ENCODE measurements at regions not wholly inside any gene's neighbourhood (a gene's known extent, or its start where the extent isn't known, plus 50 kb on each side); places are given as distances from the start of the nearest gene placed in this dataset.

GRCh38 chr2:220315098-220315823 is 687.8 kb downstream of the SLC4A3 start:
- Mint-ChIP-seq H3K27me3 (no peaks in the 10 kb centered on the region), H3K27ac (no peak overlapping the region), H3K9me3 (peaks cover 26% of the 10 kb centered on the region), H3K36me3 (ENCODE audit: low read depth) (no peaks in the 10 kb centered on the region), H3K4me1 (ENCODE audit: low read depth) (no peaks in the 10 kb centered on the region), H3K4me3 (no peak overlapping the region)
- intact Hi-C loops (cut with micrococcal nuclease), result no loop called here

DNA sequence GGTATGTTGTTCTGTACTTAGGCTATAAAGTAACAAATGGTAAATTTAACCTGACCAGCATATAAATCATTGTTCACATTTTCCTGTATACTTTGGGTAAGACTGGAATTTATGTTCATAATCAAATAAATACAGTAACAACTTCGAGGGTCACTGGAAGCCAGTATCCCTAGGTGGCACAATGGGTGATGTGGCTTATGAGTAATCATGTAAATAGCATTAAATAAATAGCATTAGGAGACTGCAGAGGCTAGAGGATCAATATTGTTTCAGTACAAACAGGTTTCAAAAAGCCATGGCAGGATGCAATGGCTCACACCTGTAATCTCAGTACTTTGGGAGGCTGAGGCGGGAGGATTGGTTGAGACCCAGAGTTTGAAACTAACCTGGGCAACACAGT is 690.6 kb downstream of the SLC4A3 start:
- no peaks in the 10 kb centered on the region for H3K27me3 Mint-ChIP-seq
- intact Hi-C loops (cut with micrococcal nuclease), result no loop called here
- H3K36me3 Mint-ChIP-seq (ENCODE audit: low read depth), result no peaks in the 10 kb centered on the region
- H3K4me3 Mint-ChIP-seq, result no peak overlapping the region
- no peaks in the 10 kb centered on the region for H3K4me1 Mint-ChIP-seq (ENCODE audit: low read depth)
- peaks cover 35% of the 10 kb centered on the region for H3K9me3 Mint-ChIP-seq
- H3K27ac Mint-ChIP-seq, result no peak overlapping the region

DNA sequence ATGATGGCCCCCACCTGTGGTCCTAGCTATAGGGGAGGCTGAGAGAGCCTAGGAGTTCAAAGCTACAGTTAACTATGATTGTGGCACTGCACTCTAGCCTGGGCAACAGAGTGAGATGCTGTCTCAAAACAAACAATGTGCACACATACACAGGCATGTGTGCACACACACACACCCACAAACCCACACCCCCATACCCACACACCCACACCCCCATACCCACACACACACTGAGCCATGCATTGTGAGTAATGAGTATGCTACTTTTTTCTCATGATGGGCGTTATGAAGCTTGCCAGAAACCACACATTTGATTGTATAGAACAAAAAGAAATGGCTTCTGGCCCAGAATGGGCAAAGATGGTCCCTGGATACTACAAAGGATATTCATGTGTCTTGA is 691.1 kb downstream of the SLC4A3 start:
- H3K4me3 Mint-ChIP-seq, result no peak overlapping the region
- no peaks in the 10 kb centered on the region for H3K36me3 Mint-ChIP-seq (ENCODE audit: low read depth)
- no peaks in the 10 kb centered on the region for H3K4me1 Mint-ChIP-seq (ENCODE audit: low read depth)
- H3K9me3 Mint-ChIP-seq, result peaks cover 35% of the 10 kb centered on the region
- intact Hi-C loops (cut with micrococcal nuclease), result no loop called here
- H3K27ac Mint-ChIP-seq, result no peak overlapping the region
- H3K27me3 Mint-ChIP-seq, result no peaks in the 10 kb centered on the region

- H3K4me3 Mint-ChIP-seq, result no peak overlapping the region
- H3K27me3 Mint-ChIP-seq, result no peaks in the 10 kb centered on the region
- no peaks in the 10 kb centered on the region for H3K36me3 Mint-ChIP-seq (ENCODE audit: low read depth)
- intact Hi-C loops (cut with micrococcal nuclease), result no loop called here
- no peaks in the 10 kb centered on the region for H3K4me1 Mint-ChIP-seq (ENCODE audit: low read depth)
- no peak overlapping the region for H3K27ac Mint-ChIP-seq
- H3K9me3 Mint-ChIP-seq, result peaks cover 30% of the 10 kb centered on the region
Observed at GRCh38 chr2:220320326-220320725, 692.9 kb downstream of the SLC4A3 start.

DNA sequence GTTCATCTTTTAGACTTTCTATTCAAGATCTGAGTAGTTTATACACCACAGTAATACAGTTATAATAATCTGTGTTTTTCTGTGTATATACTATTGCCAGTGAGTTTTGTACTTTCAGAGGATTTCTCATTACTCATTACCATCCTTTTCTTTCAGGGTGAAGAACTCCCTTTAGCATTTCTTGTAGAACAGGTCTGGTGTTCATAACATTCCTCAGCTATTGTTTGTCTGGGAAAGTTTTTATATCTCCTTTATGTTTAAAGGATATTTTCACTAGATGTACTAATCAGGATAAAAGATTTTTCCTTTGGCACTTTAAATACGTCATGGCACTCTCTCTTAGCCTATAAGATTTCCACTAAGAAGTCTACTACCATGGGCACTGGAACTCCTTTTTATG is 705.5 kb downstream of the SLC4A3 start:
- no peaks in the 10 kb centered on the region for H3K36me3 Mint-ChIP-seq (ENCODE audit: low read depth)
- H3K9me3 Mint-ChIP-seq, result peaks cover 48% of the 10 kb centered on the region
- H3K27ac Mint-ChIP-seq, result no peak overlapping the region
- H3K4me1 Mint-ChIP-seq (ENCODE audit: low read depth), result no peaks in the 10 kb centered on the region
- no peak overlapping the region for H3K4me3 Mint-ChIP-seq
- intact Hi-C loops (cut with micrococcal nuclease), result no loop called here
- H3K27me3 Mint-ChIP-seq, result no peaks in the 10 kb centered on the region

- H3K9me3 Mint-ChIP-seq, result peaks cover 43% of the 10 kb centered on the region
- no peaks in the 10 kb centered on the region for H3K36me3 Mint-ChIP-seq (ENCODE audit: low read depth)
- intact Hi-C loops (cut with micrococcal nuclease), result no loop called here
- no peaks in the 10 kb centered on the region for H3K4me1 Mint-ChIP-seq (ENCODE audit: low read depth)
- no peak overlapping the region for H3K27ac Mint-ChIP-seq
- no peaks in the 10 kb centered on the region for H3K27me3 Mint-ChIP-seq
- no peak overlapping the region for H3K4me3 Mint-ChIP-seq
Observed at GRCh38 chr2:220334210-220334609, 706.8 kb downstream of the SLC4A3 start.

DNA sequence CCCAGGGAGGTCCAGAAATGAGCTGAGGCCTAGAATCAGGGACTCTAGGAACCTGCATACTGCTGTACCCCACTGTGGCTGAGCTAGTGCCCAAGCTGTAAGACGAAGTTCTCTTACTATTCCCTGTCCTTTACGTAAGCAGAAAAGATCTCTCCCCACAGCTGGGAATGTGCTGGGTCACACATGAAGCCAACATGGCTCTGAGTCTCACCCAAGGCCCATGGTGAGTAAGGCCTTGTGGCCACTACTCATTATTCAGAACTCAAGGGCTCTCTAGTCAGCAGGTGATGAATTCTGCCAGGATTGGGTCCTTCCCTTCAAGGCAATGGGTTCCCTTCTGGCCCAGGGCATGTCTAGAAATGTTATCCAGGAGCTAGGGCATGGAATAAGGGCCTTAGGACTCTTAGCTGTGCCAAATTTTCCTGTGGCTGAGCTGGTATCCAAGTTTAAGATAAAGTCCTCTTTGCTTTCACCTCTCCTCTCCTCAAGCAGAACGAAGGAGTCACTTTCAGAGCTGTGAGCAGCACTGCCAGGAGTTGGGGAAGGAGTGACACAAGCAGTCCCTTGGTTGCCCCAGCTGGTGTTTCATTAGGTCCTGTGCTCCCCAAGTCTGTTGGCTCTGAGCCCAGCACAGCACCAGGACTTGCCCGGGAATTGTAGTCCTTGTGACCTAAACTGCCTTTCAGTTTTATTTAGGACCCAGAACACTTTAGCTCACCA is 707.6 kb downstream of the SLC4A3 start:
- Mint-ChIP-seq H3K36me3 (ENCODE audit: low read depth) (no peaks in the 10 kb centered on the region), H3K4me1 (ENCODE audit: low read depth) (no peaks in the 10 kb centered on the region), H3K27ac (no peak overlapping the region), H3K4me3 (no peak overlapping the region), H3K9me3 (peaks cover 41% of the 10 kb centered on the region), H3K27me3 (no peaks in the 10 kb centered on the region)
- intact Hi-C loops (cut with micrococcal nuclease), result no loop called here

- Mint-ChIP-seq H3K36me3 (ENCODE audit: low read depth) (no peaks in the 10 kb centered on the region), H3K27me3 (no peaks in the 10 kb centered on the region), H3K4me3 (no peak overlapping the region), H3K4me1 (ENCODE audit: low read depth) (no peaks in the 10 kb centered on the region), H3K27ac (no peak overlapping the region), H3K9me3 (peaks cover 41% of the 10 kb centered on the region)
- intact Hi-C loops (cut with micrococcal nuclease), result no loop called here
Observed at GRCh38 chr2:220335591-220335915, 708.1 kb downstream of the SLC4A3 start.

GRCh38 chr2:220336771-220337170 is 709.3 kb downstream of the SLC4A3 start:
- no peaks in the 10 kb centered on the region for H3K4me1 Mint-ChIP-seq (ENCODE audit: low read depth)
- H3K27ac Mint-ChIP-seq, result no peak overlapping the region
- H3K9me3 Mint-ChIP-seq, result peaks cover 32% of the 10 kb centered on the region

GRCh38 chr2:220337611-220338440 is 710.4 kb downstream of the SLC4A3 start:
- H3K27ac Mint-ChIP-seq, result no peak overlapping the region
- intact Hi-C loops (cut with micrococcal nuclease), result no loop called here
- no peaks in the 10 kb centered on the region for H3K4me1 Mint-ChIP-seq (ENCODE audit: low read depth)
- H3K9me3 Mint-ChIP-seq, result peaks cover 37% of the 10 kb centered on the region
- no peak overlapping the region for H3K4me3 Mint-ChIP-seq
- no peaks in the 10 kb centered on the region for H3K36me3 Mint-ChIP-seq (ENCODE audit: low read depth)
- H3K27me3 Mint-ChIP-seq, result no peaks in the 10 kb centered on the region

More at GRCh38 chr2:220336771-220337170, 709.3 kb downstream of the SLC4A3 start:
- H3K36me3 Mint-ChIP-seq (ENCODE audit: low read depth), result no peaks in the 10 kb centered on the region
- intact Hi-C loops (cut with micrococcal nuclease), result no loop called here
- H3K4me3 Mint-ChIP-seq, result no peak overlapping the region
- no peaks in the 10 kb centered on the region for H3K27me3 Mint-ChIP-seq

DNA sequence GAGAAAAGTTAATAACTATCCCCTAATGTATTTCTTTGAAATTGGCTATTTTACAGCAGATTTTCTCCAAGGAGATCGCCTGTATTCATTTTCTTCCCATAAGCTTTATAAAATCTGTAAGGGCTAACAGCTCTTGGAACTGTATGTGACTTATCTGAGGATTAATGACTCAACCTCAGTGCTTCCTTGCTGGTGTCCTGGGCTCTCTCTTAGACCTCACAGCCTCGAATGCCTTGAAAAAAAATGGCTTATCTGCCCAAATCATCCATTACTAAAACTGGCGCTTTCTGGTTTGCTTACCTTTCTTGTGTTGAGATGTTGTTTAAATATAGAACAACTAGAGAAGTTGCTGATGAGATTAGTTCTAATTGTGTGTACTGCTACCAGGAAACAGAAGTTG is 713.6 kb downstream of the SLC4A3 start:
- intact Hi-C loops (cut with micrococcal nuclease), result no loop called here
- H3K4me1 Mint-ChIP-seq (ENCODE audit: low read depth), result no peaks in the 10 kb centered on the region
- no peaks in the 10 kb centered on the region for H3K36me3 Mint-ChIP-seq (ENCODE audit: low read depth)
- H3K27ac Mint-ChIP-seq, result no peak overlapping the region
- no peaks in the 10 kb centered on the region for H3K27me3 Mint-ChIP-seq
- peaks cover 28% of the 10 kb centered on the region for H3K9me3 Mint-ChIP-seq
- no peak overlapping the region for H3K4me3 Mint-ChIP-seq

- Mint-ChIP-seq H3K36me3 (ENCODE audit: low read depth) (no peaks in the 10 kb centered on the region), H3K4me1 (ENCODE audit: low read depth) (no peaks in the 10 kb centered on the region), H3K9me3 (peaks cover 47% of the 10 kb centered on the region), H3K4me3 (no peak overlapping the region), H3K27ac (no peak overlapping the region), H3K27me3 (no peaks in the 10 kb centered on the region)
- intact Hi-C loops (cut with micrococcal nuclease), result no loop called here
Observed at GRCh38 chr2:220346919-220347318, 719.5 kb downstream of the SLC4A3 start.

DNA sequence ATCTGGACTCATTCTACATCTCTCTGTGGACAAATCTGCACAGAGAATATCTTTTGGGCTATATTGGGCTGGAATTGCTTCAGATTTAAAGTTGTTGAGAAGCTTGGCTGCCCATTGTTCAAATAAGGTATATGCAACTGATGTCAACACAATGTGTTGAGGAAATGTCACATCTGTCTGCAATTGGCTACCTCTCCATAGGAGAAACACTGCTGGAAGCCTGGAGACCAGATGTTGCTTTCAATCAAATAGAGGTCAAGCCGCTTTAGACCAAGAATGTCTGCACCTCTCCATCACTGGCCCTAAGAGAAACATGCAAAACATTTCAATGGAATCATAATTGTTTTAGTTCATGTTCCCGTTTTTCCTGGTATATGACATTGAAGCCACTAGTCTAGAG is 720.2 kb downstream of the SLC4A3 start:
- H3K27ac Mint-ChIP-seq, result no peak overlapping the region
- intact Hi-C loops (cut with micrococcal nuclease), result no loop called here
- peaks cover 44% of the 10 kb centered on the region for H3K9me3 Mint-ChIP-seq
- no peaks in the 10 kb centered on the region for H3K27me3 Mint-ChIP-seq
- no peak overlapping the region for H3K4me3 Mint-ChIP-seq
- no peaks in the 10 kb centered on the region for H3K36me3 Mint-ChIP-seq (ENCODE audit: low read depth)
- no peaks in the 10 kb centered on the region for H3K4me1 Mint-ChIP-seq (ENCODE audit: low read depth)

DNA sequence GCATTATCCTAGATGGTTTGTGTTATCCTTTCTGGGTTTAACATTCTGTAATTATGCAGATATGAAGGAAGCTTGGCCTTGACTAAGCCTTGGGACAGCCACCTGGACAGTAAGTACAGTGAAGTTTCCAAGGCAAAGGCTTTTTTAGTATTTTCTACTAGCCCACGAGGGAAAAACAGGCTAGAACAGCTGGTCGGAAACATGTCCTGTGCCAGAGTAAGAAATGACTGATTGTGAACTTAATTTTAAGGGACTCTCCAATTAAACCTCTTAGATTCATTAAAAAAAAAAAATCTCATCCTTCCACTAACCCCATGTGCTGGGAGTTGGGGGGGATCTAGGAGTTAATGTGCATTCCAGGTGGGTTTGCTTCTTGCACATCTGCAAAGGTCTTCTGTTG is 720.8 kb downstream of the SLC4A3 start:
- Mint-ChIP-seq H3K27ac (no peak overlapping the region), H3K36me3 (ENCODE audit: low read depth) (no peaks in the 10 kb centered on the region), H3K27me3 (no peaks in the 10 kb centered on the region), H3K9me3 (peaks cover 38% of the 10 kb centered on the region), H3K4me1 (ENCODE audit: low read depth) (no peaks in the 10 kb centered on the region), H3K4me3 (no peak overlapping the region)
- intact Hi-C loops (cut with micrococcal nuclease), result no loop called here
